ENCODE measurements at regions not wholly inside any gene's neighbourhood (a gene's known extent, or its start where the extent isn't known, plus 50 kb on each side); places are given as distances from the start of the nearest gene placed in this dataset.
"Not testable (repeated sequence)": the region's sequence is repeated elsewhere in the genome, so short reads cannot be mapped to it uniquely, and the experiment has no call there.

- TF ChIP-seq CTCF (IDR thresholded peaks at IDR 0.05 in 4 of 5, conservative IDR thresholded peaks at IDR 0.05 in 1 of 5); POLR2A (IDR thresholded peaks at IDR 0.05): not testable (repeated sequence)
These were observed 172.6 kb upstream of the XIST start for GRCh38 chrX:74025145-74025544.
